GM21737 (cell line): ENCODE measurements at regions not wholly inside any gene's neighbourhood (a gene's known extent, or its start where the extent isn't known, plus 50 kb on each side); places are given as distances from the start of the nearest gene placed in this dataset.
"Not testable (repeated sequence)": the region's sequence is repeated elsewhere in the genome, so short reads cannot be mapped to it uniquely, and the experiment has no call there.

Experiments used
- ATAC-seq: cut with Tn5 transposase; IDR thresholded peaks from one replicate; pipeline ENCODE4 v1.9.1; 2021; ENCODE audit warnings: mild to moderate bottlenecking, moderate library complexity; ENCODE audit not compliant: unreplicated experiment

DNA sequence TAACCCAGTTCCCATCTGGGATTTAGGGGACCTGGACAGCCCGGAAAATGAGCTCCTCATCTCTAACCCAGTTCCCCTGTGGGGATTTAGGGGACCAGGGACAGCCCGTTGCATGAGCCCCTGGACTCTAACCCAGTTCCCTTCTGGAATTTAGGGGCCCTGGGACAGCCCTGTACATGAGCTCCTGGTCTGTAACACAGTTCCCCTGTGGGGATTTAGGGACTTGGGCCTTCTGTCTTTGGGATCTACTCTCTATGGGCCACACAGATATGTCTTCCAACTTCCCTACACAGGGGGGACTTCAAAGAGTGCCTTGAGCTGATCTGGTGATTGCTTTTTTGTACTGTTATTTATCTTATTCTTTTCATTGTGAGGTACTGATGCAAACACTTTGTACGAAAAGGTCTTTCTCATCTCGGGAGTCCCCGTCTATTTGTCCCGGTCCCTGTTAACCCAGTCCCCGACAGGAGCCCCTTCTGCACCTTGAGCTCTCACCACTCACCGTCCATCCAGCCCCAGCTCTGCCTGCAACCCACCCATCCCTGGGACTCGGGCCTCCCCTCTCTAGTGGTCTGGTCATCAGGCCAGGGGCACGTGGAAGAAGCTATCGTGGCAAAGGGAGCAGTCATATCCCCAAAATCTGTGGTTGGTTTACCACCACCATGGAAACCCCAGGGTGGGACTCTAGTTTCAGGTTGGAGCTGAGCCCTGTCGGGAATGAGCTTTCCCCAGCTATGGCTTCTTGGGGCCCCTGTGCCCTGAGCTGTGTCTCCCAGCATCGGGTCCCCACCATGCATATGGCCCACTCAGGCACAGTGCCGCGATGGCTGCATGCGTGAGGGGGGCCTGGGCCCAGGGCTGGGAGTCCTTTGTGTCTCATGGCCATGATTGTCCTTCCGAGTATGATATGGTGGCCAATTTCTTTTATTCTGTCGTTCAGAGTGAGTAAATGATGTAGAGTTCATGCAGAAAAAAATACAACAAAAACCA is 270.4 kb upstream of the PLCXD1 start:
- not testable (repeated sequence) for ATAC-seq

DNA sequence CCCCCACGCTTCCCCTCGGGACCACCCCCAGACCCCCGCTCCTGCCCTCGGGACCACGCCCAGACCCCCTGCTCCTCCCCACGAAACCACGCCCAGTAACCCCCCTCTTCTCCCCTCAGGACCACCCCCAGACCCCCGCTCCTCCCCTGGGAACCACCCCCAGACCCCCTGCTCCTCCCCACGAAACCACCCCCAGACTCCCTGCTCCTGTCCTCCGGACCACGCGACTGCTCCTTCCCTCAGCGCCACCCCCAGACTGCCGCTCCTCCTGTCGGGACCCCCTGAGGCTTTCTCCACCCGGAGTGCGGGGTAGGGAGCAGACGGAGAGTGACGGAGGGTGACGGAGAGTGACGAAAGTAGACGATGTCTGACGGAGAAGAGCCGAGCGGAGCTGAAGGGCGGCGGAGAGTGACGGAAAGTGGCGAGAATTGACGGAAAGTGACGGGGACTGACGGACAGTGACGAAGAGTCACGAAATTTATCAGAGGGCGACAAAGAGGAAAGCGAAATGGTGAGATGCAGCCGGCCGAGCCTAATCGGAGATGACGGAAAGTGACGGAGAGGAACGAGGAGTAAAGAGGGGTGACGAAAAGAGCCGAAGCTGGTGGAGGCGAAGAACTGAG is 267.2 kb upstream of the PLCXD1 start:
- not testable (repeated sequence) for ATAC-seq

DNA sequence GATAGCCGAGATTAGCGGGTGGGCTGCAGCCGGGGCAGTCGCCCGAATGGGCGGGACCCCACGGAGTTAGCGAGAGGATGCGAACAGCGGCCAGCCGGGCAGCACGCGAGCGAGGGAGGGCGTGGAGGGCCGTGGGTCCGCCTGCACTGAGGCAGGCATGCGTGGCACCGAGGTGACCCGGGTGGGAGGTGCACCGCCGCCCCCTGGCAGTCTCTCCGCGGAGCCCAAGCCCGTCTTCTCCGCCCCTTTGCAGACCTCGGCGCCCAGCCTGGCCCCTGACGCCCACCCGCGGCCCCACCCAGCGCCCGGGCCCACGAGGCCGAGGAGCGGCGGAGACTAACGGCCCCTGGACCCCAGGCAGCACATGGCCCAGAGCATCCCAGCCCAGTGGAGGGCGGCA is 266.7 kb upstream of the PLCXD1 start:
- ATAC-seq: not testable (repeated sequence)

DNA sequence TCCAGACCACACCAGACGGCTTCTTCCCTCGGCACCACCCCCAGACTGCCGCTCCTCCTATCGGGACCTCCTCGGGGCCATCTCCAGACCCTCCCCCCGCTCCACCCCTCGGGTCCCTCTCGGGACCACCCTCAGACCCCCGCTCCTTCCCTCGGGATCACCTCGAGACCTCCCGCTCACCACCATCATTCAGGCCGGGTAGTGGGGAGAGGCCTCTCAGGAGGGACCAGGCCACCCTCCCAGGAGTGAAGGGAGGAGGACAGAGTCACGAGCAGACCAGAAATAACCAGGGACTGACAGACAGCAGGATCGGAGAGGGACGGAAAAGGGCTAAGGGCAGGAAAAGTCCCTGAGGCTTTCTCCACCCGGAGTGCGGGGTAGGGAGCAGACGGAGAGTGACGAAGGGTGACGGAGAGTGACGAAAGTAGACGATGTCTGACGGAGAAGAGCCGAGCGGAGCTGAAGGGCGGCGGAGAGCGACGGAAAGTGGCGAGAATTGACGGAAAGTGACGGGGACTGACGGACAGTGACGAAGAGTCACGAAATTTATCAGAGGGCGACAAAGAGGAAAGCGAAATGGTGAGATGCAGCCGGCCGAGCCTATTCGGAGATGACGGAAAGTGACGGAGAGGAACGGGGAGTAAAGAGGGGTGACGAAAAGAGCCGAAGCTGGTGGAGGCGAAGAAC is 262.3 kb upstream of the PLCXD1 start:
- ATAC-seq: peak; percentile 47

DNA sequence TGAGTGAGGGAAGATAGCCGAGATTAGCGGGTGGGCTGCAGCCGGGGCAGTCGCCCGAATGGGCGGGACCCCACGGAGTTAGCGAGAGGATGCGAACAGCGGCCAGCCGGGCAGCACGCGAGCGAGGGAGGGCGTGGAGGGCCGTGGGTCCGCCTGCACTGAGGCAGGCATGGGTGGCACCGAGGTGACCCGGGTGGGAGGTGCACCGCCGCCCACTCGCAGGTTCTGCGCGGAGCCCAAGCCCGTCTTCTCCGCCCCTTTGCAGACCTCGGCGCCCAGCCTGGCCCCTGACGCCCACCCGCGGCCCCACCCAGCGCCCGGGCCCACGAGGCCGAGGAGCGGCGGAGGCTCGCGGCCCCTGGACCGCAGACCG is 261.7 kb upstream of the PLCXD1 start:
- ATAC-seq: not testable (repeated sequence)

DNA sequence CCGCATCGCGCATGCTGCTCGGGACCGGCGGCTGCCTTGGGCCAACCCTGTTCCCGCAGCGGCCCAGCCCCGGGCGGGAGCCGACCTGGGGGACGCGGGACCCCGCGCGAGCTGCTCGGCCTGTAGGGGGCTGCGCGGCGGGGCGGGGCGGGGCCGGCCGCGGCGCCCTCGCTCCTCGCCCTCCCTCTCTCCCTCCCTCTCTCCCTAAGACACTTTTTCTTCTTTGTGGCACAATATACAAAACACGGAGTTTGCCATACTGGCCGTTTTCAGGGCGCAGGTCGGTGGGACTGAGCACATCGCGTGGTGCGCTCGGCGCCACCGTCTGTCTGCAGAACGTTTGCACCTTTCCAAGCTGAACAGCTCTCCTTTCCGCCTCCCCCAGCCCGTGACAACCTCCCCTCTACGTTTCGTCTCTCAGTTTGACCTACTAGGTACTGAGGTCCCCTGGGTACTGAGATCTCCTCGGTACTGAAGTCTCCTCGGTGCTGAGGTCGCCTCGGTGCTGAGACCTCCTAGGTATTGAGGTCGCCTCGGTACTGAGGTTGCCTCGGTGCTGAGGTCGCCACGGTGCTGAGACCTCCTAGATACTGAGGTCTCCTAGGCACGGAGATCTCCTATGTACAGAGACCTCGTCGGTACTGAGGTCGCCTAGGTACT is 261.1 kb upstream of the PLCXD1 start:
- ATAC-seq: no peak

DNA sequence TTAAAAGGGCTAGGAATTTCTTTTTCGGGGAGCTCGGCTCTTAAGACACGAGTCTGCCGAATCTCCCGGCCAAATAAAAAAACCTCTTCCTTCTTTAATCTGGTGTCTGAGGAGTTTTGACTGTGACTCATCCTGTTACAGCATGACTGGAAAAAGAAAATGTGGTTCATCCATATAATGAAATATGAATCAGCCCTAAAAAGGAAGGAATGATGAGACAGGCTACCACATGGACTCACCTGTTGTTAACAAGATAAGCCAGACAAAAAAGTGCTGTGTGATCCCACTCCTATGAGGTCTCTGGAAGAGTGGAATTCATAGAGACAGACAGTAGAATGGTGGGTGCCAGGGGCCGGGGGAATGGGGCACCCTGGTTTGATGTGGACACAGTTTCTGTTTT is 257.0 kb upstream of the PLCXD1 start:
- not testable (repeated sequence) for ATAC-seq
